NCI-H69 (cell line): ENCODE measurements at regions not wholly inside any gene's neighbourhood (a gene's known extent, or its start where the extent isn't known, plus 50 kb on each side); places are given as distances from the start of the nearest gene placed in this dataset.
A peak's percentile ranks its signal among the peaks of the same experiment; 100 is the strongest.
"Not testable (repeated sequence)": the region's sequence is repeated elsewhere in the genome, so short reads cannot be mapped to it uniquely, and the experiment has no call there.

Experiments used
- DNase-seq: peaks from one replicate; lab custom pipeline; 2025; lab: John Stamatoyannopoulos, UW

DNA sequence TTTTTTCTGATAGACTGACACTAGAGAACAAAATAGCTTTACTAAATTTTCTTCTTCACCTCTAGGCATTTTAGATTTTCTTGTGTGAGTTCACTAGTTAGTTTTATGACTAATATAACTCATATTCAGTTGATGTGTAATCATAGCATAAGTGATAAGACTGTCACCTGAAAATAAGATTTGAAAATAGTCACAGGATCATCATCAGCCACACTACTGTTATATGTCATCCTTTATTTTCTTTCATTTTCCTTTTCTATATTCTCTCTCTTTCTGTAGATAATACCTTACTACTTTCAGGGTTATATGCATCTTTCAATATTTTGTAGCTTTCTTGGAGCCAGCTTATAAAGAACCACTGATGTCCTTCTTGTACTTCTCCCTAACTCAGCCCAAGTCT is 292.6 kb downstream of the TDRD3 start:
- DNase-seq, result no peak

DNA sequence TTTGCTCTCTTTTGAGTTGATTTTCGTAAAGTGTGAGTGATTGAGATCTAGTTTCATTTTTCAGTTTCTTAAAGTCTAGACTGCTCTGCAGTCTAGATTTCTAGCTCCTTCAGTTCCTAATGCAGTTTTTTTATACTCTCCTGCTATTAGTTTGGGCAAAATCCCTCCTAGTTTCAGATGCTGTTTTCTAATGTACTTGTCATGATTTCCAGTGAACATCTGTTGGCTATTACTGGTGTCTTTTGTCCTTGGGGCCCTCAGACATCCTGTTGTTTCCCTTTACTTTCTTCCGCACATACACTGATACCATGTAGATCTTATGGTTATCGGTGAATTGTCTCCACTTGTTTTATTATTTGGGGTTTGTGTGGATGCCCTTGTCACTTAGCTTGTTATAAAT is 292.1 kb downstream of the TDRD3 start:
- no peak for DNase-seq

- DNase-seq, result peak; percentile 48
Measured at GRCh38 chr13:60679928-60680694, 283.1 kb downstream of the TDRD3 start.

GRCh38 chr13:60679131-60679530 is 282.1 kb downstream of the TDRD3 start:
- no peak for DNase-seq

GRCh38 chr13:60671386-60671785 is 274.4 kb downstream of the TDRD3 start:
- no peak for DNase-seq

DNA sequence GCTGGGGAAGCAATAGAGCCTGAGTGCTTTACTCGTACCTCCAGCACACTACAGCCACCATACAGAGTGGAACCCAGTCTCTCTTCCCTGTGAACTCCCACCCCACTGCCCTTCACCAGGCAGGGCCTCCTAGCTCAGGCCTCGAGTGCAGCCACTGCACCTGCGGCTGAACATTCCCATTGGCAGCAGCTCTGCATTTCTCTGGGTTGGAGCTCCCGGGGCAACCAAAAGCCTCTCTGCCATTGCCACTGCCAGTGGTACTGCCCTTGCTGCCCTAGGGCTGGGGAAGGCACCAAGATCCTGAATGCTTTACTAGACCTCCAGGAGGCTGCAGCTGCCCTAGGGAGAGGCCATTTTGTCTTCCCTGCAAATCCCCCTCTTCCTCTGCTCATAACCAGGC is 266.8 kb downstream of the TDRD3 start:
- no peak for DNase-seq

- DNase-seq, result no peak
Measured at GRCh38 chr13:60662595-60662994, 265.6 kb downstream of the TDRD3 start.

DNA sequence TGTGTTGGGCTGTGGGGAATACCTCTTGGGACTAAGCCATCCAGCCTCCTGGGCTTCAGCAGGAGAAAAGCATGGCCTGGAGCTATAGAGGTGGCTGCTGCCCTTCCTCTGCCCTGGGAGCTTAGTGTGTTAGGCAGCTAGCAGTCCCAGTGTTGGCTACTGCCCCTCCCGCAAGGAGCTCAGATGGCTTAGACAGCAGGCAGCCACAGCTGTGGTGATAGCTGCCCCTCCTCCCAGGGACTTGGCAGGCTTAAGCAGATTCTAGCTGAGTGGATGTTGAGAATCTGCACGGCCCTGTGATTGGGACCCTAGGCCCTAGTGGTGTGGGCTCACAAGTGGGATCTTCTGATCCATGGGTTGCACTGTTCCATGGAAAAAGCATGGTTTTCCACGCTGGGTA is 264.5 kb downstream of the TDRD3 start:
- DNase-seq, result peak; percentile 10

DNA sequence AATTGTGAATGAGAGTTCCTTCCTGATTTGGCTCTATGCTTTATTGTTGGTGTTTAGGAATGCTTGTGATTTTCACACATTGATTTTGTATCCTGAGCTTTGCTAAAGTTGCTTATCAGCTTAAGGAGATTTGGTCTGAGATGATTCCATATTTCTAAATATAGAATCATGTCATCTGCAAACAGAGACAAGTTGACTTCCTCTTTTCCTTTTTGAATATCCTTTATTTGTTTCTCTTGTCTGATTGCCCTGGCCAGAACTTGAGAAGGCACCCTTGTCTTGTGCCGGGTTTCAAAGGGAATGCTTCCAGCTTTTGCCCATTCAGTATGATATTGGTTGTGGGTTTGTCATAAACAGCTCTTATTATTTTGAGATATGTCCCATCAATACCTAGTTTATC is 260.6 kb downstream of the TDRD3 start:
- DNase-seq, result not testable (repeated sequence)

DNA sequence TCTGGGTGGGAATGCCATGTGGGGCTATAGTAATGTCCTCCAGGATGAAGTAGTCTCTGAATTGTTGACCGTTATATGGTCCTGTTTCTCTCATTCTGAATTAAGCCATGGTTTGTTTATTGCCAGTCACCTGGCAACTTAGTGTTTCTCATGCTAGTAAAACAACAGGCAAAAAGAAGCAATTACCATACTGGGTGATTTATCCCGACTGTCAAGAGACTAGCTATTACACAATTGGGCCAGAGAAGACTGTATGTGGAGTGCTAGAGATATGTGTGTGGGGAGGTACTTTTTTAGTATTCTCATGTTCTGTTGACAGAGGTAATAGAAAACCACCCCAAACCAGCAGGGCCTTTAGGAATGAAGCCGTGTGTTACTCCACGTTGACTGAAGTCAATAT is 258.2 kb downstream of the TDRD3 start:
- peak; percentile 19 for DNase-seq

DNA sequence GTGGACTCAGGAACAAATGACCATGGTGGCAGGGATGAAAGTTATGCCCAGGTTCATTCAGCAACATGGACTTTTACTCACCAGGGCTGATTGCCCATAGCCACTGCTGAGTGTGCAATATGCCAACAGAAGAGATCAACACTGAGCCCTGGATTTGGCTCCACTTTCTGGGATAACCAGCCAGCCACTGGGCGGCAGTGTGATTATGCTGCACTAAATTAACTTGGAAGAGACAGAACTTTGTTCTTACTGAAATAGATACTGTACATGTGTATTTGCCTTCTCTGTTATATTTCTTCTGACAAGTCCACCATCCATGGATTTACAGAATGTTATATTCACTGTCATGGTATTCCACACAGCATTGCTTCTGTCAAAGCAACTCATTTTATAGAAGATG is 257.4 kb downstream of the TDRD3 start:
- peak; percentile 29 for DNase-seq

GRCh38 chr13:60647547-60647946 is 250.5 kb downstream of the TDRD3 start:
- no peak for DNase-seq

GRCh38 chr13:60646620-60647019 is 249.6 kb downstream of the TDRD3 start:
- DNase-seq, result no peak

DNA sequence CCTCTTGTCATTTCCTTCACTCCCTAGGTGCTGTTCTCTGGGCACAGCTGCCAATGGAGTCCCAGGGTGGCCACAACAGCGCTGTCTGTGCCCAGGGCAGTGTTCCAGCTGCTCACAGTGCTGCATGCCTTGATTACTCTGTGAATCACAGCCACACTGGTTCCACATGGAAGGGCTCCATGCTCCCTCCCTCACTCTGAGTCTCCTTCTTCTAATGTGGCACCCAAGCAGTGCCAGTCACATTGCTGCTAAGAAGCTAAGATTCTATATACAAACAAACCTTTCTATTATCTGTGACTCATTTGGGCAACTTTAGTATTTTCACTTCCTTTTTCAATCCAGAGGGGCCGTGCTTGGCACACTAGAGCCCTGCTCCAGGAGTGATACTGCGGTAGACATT is 248.7 kb downstream of the TDRD3 start:
- peak; percentile 46 for DNase-seq

DNA sequence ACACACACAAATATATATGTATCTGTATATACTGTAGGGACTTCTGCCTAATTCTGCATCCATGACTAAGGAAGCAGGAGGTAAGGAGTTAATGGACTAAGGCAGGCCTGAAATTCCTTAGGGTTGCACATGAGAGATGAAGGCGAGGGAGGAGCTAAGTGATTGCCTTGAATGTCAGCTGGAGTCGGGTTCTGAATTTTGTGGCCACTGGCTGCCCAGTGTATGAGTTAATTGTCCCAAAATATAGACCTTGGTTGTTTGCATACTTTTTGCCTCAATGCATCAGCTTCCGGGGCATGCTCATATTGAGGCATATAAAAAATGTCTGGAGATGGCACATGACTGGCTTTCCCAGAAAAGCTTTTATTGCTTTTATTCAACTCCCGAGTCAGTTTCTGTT is 245.5 kb downstream of the TDRD3 start:
- peak; percentile 42 for DNase-seq

DNA sequence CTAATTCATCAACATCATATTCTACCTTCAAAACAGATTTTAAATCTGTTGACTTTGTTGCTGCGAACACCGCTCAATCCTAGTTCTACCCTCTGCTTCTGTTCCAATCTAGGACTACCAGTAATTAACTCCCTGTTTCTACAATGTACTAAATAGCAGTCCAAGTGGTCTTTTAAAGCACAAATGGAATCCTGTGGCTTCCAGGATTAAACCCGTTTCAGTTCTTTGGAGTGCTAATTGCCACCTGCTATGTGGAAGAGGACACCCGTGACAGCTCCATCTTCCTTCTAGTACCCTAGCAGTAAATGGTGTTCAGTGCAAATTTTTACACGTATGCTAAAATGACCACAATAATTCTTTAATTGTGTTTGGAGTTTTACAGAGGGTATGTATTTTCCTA is 232.1 kb downstream of the TDRD3 start:
- peak; percentile 34 for DNase-seq

- DNase-seq, result peak; percentile 78
Measured at GRCh38 chr13:60627071-60627686, 230.2 kb downstream of the TDRD3 start.
